OCI-LY1 (cell line): ENCODE measurements at regions not wholly inside any gene's neighbourhood (a gene's known extent, or its start where the extent isn't known, plus 50 kb on each side); places are given as distances from the start of the nearest gene placed in this dataset.

Experiments
- EZH2 ChIP-seq: fragments of 200-600 bp; sonication (generic), shearing (Covaris generic); IDR thresholded peaks from 2 replicates; pipeline ENCODE4 v1.8.0; 2017; ENCODE audit warnings: borderline replicate concordance, mixed run types, mild to moderate bottlenecking, antibody characterized with exemption, low read length, moderate library complexity, mixed read lengths
- TF ChIP-seq, protein P1 (sequence below): fragments of 200-600 bp; sonication (generic), shearing (Covaris generic); IDR thresholded peaks from 2 replicates; pipeline ENCODE4 v1.5.1; 2017; ENCODE audit warnings: mild to moderate bottlenecking, antibody characterized with exemption, low read length, moderate library complexity, mixed read lengths

DNA sequence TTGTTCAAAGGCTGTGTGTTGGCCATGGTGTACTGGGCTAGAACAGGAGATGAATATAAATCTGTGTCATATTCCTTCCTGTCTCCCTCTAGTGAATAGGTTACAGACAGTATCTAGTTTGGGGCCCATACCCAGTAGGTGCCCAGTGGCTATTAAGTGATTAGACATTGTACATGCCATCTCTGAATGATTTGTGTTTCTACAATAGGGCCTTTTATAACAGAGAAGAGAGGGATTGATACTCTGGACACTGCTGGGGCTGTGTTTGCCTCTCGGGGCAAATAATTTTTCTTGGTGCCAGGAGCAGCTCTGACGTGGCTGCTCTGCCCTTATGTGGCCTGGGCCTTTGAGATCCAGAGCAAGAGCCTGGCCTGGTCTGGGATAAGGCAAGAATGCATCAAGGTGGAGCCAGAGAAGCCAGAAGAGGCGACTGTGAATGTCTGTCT lies 403.1 kb downstream of the SPRY2 start:
- TF ChIP-seq, protein P1, sequence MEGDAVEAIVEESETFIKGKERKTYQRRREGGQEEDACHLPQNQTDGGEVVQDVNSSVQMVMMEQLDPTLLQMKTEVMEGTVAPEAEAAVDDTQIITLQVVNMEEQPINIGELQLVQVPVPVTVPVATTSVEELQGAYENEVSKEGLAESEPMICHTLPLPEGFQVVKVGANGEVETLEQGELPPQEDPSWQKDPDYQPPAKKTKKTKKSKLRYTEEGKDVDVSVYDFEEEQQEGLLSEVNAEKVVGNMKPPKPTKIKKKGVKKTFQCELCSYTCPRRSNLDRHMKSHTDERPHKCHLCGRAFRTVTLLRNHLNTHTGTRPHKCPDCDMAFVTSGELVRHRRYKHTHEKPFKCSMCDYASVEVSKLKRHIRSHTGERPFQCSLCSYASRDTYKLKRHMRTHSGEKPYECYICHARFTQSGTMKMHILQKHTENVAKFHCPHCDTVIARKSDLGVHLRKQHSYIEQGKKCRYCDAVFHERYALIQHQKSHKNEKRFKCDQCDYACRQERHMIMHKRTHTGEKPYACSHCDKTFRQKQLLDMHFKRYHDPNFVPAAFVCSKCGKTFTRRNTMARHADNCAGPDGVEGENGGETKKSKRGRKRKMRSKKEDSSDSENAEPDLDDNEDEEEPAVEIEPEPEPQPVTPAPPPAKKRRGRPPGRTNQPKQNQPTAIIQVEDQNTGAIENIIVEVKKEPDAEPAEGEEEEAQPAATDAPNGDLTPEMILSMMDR = no peak
- no peak for TF ChIP-seq EZH2
